ENCODE measurements at regions not wholly inside any gene's neighbourhood (a gene's known extent, or its start where the extent isn't known, plus 50 kb on each side); places are given as distances from the start of the nearest gene placed in this dataset.

DNA sequence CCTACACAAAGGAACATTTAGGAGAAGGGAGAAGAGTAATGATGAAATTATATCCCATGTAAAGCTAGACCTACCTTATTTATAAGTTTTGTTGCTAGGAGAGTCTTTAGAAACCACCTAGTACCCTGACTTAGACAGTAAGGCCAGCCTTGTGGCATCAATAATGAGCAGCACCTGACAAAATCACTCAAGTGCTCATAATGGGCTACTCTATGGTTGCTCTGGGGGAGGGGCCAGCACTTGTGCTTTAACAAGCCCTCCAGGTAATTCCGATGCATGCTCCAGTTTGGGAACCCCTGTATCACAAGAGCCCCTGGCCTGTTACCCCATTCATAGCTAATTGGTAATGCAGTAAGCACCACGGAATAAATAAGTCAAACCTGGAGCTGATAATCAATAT, 102.9 kb upstream of the ALK start:
- Histone ChIP-seq H3K36me3 (no peaks in the 10 kb centered on the region), H3K27ac (no peak overlapping the region), H3K27me3 (peaks cover 0 to 14% (median 0%) of the 10 kb centered on the region in 3 donors), H3K4me3 (no peak overlapping the region), H3K4me1 (no peaks in the 10 kb centered on the region), H3K9me3 (no peaks in the 10 kb centered on the region)
- ATAC-seq (no peak), DNase-seq (no peak)
- intact Hi-C loops (cut with DNase I; ENCODE audit: low total_unique reads) (no loop called here), in situ Hi-C loops (cut with MboI; ENCODE audit: low sequenced_read_pairs in 4 of 4) (no loop called here)
- TF ChIP-seq POLR2A (IDR thresholded peaks at IDR 0.05), result no peak
- TF ChIP-seq, protein P1, sequence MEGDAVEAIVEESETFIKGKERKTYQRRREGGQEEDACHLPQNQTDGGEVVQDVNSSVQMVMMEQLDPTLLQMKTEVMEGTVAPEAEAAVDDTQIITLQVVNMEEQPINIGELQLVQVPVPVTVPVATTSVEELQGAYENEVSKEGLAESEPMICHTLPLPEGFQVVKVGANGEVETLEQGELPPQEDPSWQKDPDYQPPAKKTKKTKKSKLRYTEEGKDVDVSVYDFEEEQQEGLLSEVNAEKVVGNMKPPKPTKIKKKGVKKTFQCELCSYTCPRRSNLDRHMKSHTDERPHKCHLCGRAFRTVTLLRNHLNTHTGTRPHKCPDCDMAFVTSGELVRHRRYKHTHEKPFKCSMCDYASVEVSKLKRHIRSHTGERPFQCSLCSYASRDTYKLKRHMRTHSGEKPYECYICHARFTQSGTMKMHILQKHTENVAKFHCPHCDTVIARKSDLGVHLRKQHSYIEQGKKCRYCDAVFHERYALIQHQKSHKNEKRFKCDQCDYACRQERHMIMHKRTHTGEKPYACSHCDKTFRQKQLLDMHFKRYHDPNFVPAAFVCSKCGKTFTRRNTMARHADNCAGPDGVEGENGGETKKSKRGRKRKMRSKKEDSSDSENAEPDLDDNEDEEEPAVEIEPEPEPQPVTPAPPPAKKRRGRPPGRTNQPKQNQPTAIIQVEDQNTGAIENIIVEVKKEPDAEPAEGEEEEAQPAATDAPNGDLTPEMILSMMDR (IDR thresholded peaks at IDR 0.05 in 4 of 5, conservative IDR thresholded peaks at IDR 0.05 in 1 of 5), result no peak

DNA sequence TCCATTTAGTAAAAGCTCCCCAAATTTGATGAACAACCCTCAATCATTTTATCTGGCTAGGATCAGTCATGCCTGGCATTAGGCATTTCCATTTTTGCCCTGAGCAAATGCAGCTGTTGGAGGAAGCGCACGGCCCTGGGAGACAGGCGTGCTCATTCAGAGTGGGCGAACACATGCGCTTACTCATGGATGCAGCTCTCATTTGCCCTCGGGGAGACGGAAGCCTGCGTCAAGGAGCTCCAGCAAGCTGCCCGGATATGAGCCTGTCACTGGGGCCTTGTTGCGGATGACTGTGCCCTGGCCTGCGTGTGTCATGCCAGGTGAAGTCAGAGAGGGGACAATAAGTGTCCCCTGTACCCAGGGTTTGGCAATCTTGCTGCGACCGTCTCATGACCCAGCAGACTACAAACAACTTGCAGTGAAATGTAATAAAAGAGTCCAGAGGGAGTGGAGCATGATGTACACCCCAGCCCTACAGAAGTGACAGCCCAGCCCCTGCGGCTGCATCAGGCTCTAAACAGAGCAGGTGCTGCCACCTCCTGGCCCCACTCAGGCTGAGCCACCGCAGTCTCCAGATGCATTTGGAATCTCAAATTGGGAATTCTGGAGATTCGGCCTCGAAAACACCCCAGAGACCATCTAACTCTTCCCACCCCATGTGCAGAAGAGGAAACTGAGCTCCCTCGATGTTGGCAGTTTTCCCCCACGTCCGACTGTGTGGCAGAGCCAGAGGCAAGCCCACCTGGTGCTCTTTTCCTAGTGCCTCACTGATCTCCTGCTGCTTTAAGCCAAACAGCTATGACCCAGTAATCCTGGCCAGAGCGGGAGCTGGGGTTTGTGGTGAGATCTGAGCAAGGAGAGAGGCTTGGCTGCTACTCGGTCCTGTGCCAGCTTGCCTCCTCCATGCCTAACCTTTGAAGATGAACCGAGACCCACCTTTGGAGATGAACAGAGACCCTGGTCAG, 105.0 kb upstream of the ALK start:
- no peaks in the 10 kb centered on the region for H3K9me3 ChIP-seq
- no peaks in the 10 kb centered on the region for H3K36me3 ChIP-seq
- no peaks in the 10 kb centered on the region for H3K4me1 ChIP-seq
- no peak overlapping the region for H3K27ac ChIP-seq
- DNase-seq (peak in 1 of 2 donors; percentile 14), ATAC-seq (peak in 1 of 2 donors; percentile 41)
- in situ Hi-C loops (cut with MboI; ENCODE audit: low sequenced_read_pairs in 4 of 4), result no loop called here
- H3K4me3 ChIP-seq, result no peak overlapping the region
- peaks cover 0 to 16% (median 0%) of the 10 kb centered on the region in 3 donors for H3K27me3 ChIP-seq
- intact Hi-C loops (cut with DNase I; ENCODE audit: low total_unique reads), result loop anchor here (2.0 kb wide), 1 partner anchor 104 kb away; no protein-coding TSS in a partner anchor
- TF ChIP-seq, protein P1 (IDR thresholded peaks at IDR 0.05 in 4 of 5, conservative IDR thresholded peaks at IDR 0.05 in 1 of 5), result peak in 4 of 5 experiments; percentile 36 to 49 (median 42)
- TF ChIP-seq POLR2A (IDR thresholded peaks at IDR 0.05), result no peak

DNA sequence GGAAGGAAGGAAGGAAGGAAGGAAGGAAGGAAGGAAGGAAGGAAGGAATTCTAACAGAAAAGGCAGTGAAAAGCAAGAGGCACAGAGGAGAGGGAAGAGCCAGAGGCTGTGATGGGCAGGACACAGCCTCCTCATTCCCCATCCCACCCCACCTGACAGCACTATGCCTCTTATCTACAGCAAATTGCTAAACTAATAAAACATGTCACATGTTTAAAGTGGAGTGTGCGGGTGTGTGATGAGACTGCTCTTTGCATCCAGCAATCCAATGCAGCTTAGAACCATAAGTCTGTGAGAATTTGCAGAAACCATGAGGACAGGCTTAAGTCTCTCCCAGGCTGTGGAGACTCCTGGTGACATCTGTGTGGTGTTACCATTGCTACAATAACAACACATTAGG, 108.4 kb upstream of the ALK start:
- Histone ChIP-seq H3K4me3 (no peak overlapping the region), H3K9me3 (no peaks in the 10 kb centered on the region), H3K36me3 (no peaks in the 10 kb centered on the region), H3K4me1 (no peaks in the 10 kb centered on the region), H3K27me3 (peaks cover 0 to 18% (median 0%) of the 10 kb centered on the region in 3 donors), H3K27ac (no peak overlapping the region)
- intact Hi-C loops (cut with DNase I; ENCODE audit: low total_unique reads), result no loop called here
- no peak for DNase-seq
- TF ChIP-seq, protein P1 (IDR thresholded peaks at IDR 0.05 in 4 of 5, conservative IDR thresholded peaks at IDR 0.05 in 1 of 5), result no peak
- no peak for TF ChIP-seq POLR2A (IDR thresholded peaks at IDR 0.05)
- ATAC-seq, result no peak
- in situ Hi-C loops (cut with MboI; ENCODE audit: low sequenced_read_pairs in 4 of 4), result no loop called here

DNA sequence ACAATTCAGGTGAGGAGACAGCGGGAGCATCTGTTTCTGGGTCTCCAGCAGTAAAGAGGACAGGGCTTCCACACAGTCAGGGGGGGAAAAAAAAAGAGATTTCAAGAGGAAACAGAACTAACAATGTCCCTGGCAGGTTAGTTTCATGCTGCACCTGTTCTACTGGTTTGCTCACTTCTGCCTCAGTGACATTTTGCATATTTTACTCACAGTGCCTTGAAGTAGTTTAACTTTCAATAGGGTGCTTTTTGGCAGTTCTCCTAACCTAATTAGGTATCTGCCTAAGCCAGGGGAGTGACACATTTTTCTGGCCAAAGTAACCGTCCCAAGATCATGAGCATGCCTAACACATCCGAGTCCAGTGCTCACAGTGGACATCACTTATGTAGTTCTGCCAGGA, 109.0 kb upstream of the ALK start:
- no peak for DNase-seq
- in situ Hi-C loops (cut with MboI; ENCODE audit: low sequenced_read_pairs in 4 of 4), result no loop called here
- Histone ChIP-seq H3K4me1 (no peaks in the 10 kb centered on the region), H3K36me3 (no peaks in the 10 kb centered on the region), H3K9me3 (no peaks in the 10 kb centered on the region), H3K27ac (no peak overlapping the region), H3K4me3 (no peak overlapping the region), H3K27me3 (peaks cover 0 to 18% (median 0%) of the 10 kb centered on the region in 3 donors)
- TF ChIP-seq, protein P1 (IDR thresholded peaks at IDR 0.05 in 4 of 5, conservative IDR thresholded peaks at IDR 0.05 in 1 of 5), result no peak
- no peak for TF ChIP-seq POLR2A (IDR thresholded peaks at IDR 0.05)
- ATAC-seq, result no peak
- intact Hi-C loops (cut with DNase I; ENCODE audit: low total_unique reads), result no loop called here
